Nephron (organoid): ENCODE measurements at regions not wholly inside any gene's neighbourhood (a gene's known extent, or its start where the extent isn't known, plus 50 kb on each side); places are given as distances from the start of the nearest gene placed in this dataset.

Experiments
- H3K27ac Mint-ChIP-seq, 3 experiments: 2 replicates each; pipeline ENCODE4 v1.8.0; 2020; ENCODE audit warnings: mixed read lengths in 3 of 3, mild to moderate bottlenecking in 2 of 3, moderate library complexity in 1 of 3
- H3K27me3 Mint-ChIP-seq: 2 replicates; pipeline ENCODE4 v1.8.0; 2021; ENCODE audit warnings: low read depth, mild to moderate bottlenecking, moderate library complexity, mixed read lengths
- H3K36me3 Mint-ChIP-seq: 2 replicates; pipeline ENCODE4 v1.8.0; 2020; ENCODE audit warnings: low read depth, mixed read lengths
- H3K4me1 Mint-ChIP-seq: 2 replicates; pipeline ENCODE4 v1.8.0; 2020; ENCODE audit warnings: mixed read lengths
- H3K4me3 Mint-ChIP-seq, 3 experiments: 2 replicates each; pipeline ENCODE4 v1.8.0; 2020; ENCODE audit warnings: mild to moderate bottlenecking in 3 of 3, mixed read lengths in 3 of 3, moderate library complexity in 2 of 3
- H3K9me3 Mint-ChIP-seq: 2 replicates; pipeline ENCODE4 v1.8.0; 2020; ENCODE audit warnings: mixed read lengths
- CTCF ChIP-seq, 3 experiments: fragments of 200-600 bp; sonication (generic); IDR thresholded peaks; one replicate each; pipeline ENCODE4 v1.5.0; 2021; ENCODE audit warnings: antibody characterized with exemption in 3 of 3; ENCODE audit not compliant: unreplicated experiment in 3 of 3

- H3K9me3 Mint-ChIP-seq, result peaks cover 16% of the 10 kb centered on the region
- H3K4me3 Mint-ChIP-seq, result no peak overlapping the region
- no peaks in the 10 kb centered on the region for H3K4me1 Mint-ChIP-seq
- no peaks in the 10 kb centered on the region for H3K36me3 Mint-ChIP-seq
- no peak overlapping the region for H3K27ac Mint-ChIP-seq
- no peak for TF ChIP-seq CTCF (IDR thresholded peaks at IDR 0.05; ENCODE audit: unreplicated experiment in 3 of 3)
- no peaks in the 10 kb centered on the region for H3K27me3 Mint-ChIP-seq
These were observed 138.7 kb downstream of the LRIG3 start for GRCh38 chr12:58781609-58782008.

GRCh38 chr12:58787021-58787760 lies 133.1 kb downstream of the LRIG3 start:
- Mint-ChIP-seq H3K36me3 (no peaks in the 10 kb centered on the region), H3K27ac (no peak overlapping the region), H3K27me3 (no peaks in the 10 kb centered on the region), H3K9me3 (peaks cover 11% of the 10 kb centered on the region), H3K4me1 (no peaks in the 10 kb centered on the region), H3K4me3 (no peak overlapping the region)
- TF ChIP-seq CTCF (IDR thresholded peaks at IDR 0.05; ENCODE audit: unreplicated experiment in 3 of 3), result no peak

GRCh38 chr12:58794859-58795258 lies 125.4 kb downstream of the LRIG3 start:
- Mint-ChIP-seq H3K27ac (no peak overlapping the region), H3K4me1 (no peaks in the 10 kb centered on the region), H3K36me3 (no peaks in the 10 kb centered on the region), H3K27me3 (no peaks in the 10 kb centered on the region), H3K4me3 (no peak overlapping the region), H3K9me3 (peaks cover 13% of the 10 kb centered on the region)
- no peak for TF ChIP-seq CTCF (IDR thresholded peaks at IDR 0.05; ENCODE audit: unreplicated experiment in 3 of 3)

GRCh38 chr12:58795825-58796224 lies 124.5 kb downstream of the LRIG3 start:
- Mint-ChIP-seq H3K27ac (no peak overlapping the region), H3K36me3 (no peaks in the 10 kb centered on the region), H3K27me3 (no peaks in the 10 kb centered on the region), H3K4me1 (no peaks in the 10 kb centered on the region), H3K9me3 (peaks cover 18% of the 10 kb centered on the region), H3K4me3 (no peak overlapping the region)
- TF ChIP-seq CTCF (IDR thresholded peaks at IDR 0.05; ENCODE audit: unreplicated experiment in 3 of 3), result no peak

- no peaks in the 10 kb centered on the region for H3K36me3 Mint-ChIP-seq
- H3K27ac Mint-ChIP-seq, result no peak overlapping the region
- H3K4me1 Mint-ChIP-seq, result peaks cover 13% of the 10 kb centered on the region
- no peak overlapping the region for H3K4me3 Mint-ChIP-seq
- TF ChIP-seq CTCF (IDR thresholded peaks at IDR 0.05; ENCODE audit: unreplicated experiment in 3 of 3), result no peak
- no peaks in the 10 kb centered on the region for H3K27me3 Mint-ChIP-seq
- H3K9me3 Mint-ChIP-seq, result peaks cover 18% of the 10 kb centered on the region
These were observed 118.3 kb downstream of the LRIG3 start for GRCh38 chr12:58801986-58802385.

- H3K27me3 Mint-ChIP-seq, result no peaks in the 10 kb centered on the region
- peaks cover 13% of the 10 kb centered on the region for H3K4me1 Mint-ChIP-seq
- peak overlapping the region in 1 of 3 experiments; percentile 18 for H3K27ac Mint-ChIP-seq
- H3K36me3 Mint-ChIP-seq, result no peaks in the 10 kb centered on the region
- TF ChIP-seq CTCF (IDR thresholded peaks at IDR 0.05; ENCODE audit: unreplicated experiment in 3 of 3), result no peak
- H3K4me3 Mint-ChIP-seq, result no peak overlapping the region
- H3K9me3 Mint-ChIP-seq, result peaks cover 12% of the 10 kb centered on the region
These were observed 116.4 kb downstream of the LRIG3 start for GRCh38 chr12:58803908-58804307.
